ENCODE measurements at regions not wholly inside any gene's neighbourhood (a gene's known extent, or its start where the extent isn't known, plus 50 kb on each side); places are given as distances from the start of the nearest gene placed in this dataset.
"Not testable (repeated sequence)": the region's sequence is repeated elsewhere in the genome, so short reads cannot be mapped to it uniquely, and the experiment has no call there.

GRCh38 chr2:7676714-7677113, 759.5 kb downstream of the RNF144A start:
- DNase-seq (ENCODE audit: low read depth in 2 of 2) = no peak

- no peak for DNase-seq (ENCODE audit: low read depth in 2 of 2)
Observed at GRCh38 chr2:7681881-7682461, 764.8 kb downstream of the RNF144A start.

GRCh38 chr2:7683196-7683595, 766.0 kb downstream of the RNF144A start:
- DNase-seq (ENCODE audit: low read depth in 2 of 2) = no peak

GRCh38 chr2:7683708-7684107, 766.5 kb downstream of the RNF144A start:
- no peak for DNase-seq (ENCODE audit: low read depth in 2 of 2)

- no peak for DNase-seq (ENCODE audit: low read depth in 2 of 2)
Observed at GRCh38 chr2:7685342-7686015, 768.3 kb downstream of the RNF144A start.

- no peak for DNase-seq (ENCODE audit: low read depth in 2 of 2)
Observed at GRCh38 chr2:7686016-7686385, 768.8 kb downstream of the RNF144A start.

- no peak for DNase-seq (ENCODE audit: low read depth in 2 of 2)
Observed at GRCh38 chr2:7691961-7692656, 774.9 kb downstream of the RNF144A start.

GRCh38 chr2:7692657-7693161, 775.5 kb downstream of the RNF144A start:
- DNase-seq (ENCODE audit: low read depth in 2 of 2) = no peak

- no peak for DNase-seq (ENCODE audit: low read depth in 2 of 2)
Observed at GRCh38 chr2:7693246-7694075, 776.2 kb downstream of the RNF144A start.

- DNase-seq (ENCODE audit: low read depth in 2 of 2) = no peak
Observed at GRCh38 chr2:7694076-7694985, 777.1 kb downstream of the RNF144A start.

- DNase-seq (ENCODE audit: low read depth in 2 of 2) = not testable (repeated sequence)
Observed at GRCh38 chr2:7696556-7696955, 779.3 kb downstream of the RNF144A start.

- DNase-seq (ENCODE audit: low read depth in 2 of 2) = no peak
Observed at GRCh38 chr2:7697052-7697451, 779.8 kb downstream of the RNF144A start.

GRCh38 chr2:7701791-7702190, 784.6 kb downstream of the RNF144A start:
- DNase-seq (ENCODE audit: low read depth in 2 of 2) = no peak

GRCh38 chr2:7703048-7703447, 785.8 kb downstream of the RNF144A start:
- DNase-seq (ENCODE audit: low read depth in 2 of 2) = no peak

- DNase-seq (ENCODE audit: low read depth in 2 of 2) = no peak
Observed at GRCh38 chr2:7703543-7704144, 786.4 kb downstream of the RNF144A start.

GRCh38 chr2:7704296-7704865, 787.2 kb downstream of the RNF144A start:
- no peak for DNase-seq (ENCODE audit: low read depth in 2 of 2)

GRCh38 chr2:7706791-7707190, 789.6 kb downstream of the RNF144A start:
- DNase-seq (ENCODE audit: low read depth in 2 of 2) = no peak

GRCh38 chr2:7707723-7708122, 790.5 kb downstream of the RNF144A start:
- no peak for DNase-seq (ENCODE audit: low read depth in 2 of 2)

- no peak for DNase-seq (ENCODE audit: low read depth in 2 of 2)
Observed at GRCh38 chr2:7709907-7710306, 792.7 kb downstream of the RNF144A start.

- no peak for DNase-seq (ENCODE audit: low read depth in 2 of 2)
Observed at GRCh38 chr2:7711167-7711566, 794.0 kb downstream of the RNF144A start.
